ENCODE measurements at regions not wholly inside any gene's neighbourhood (a gene's known extent, or its start where the extent isn't known, plus 50 kb on each side); places are given as distances from the start of the nearest gene placed in this dataset.

- TF ChIP-seq CTCF (conservative IDR thresholded peaks at IDR 0.05; ENCODE audit: low read depth, low read length) (no peak), EZH2 (IDR thresholded peaks at IDR 0.05; ENCODE audit: low read length, unreplicated experiment) (no peak)
These were observed 224.3 kb upstream of the DCN start for GRCh38 chr12:91406920-91407341.

All from PC-3 (cell line).